Tibial artery (tissue), 4 donors: ENCODE measurements at regions not wholly inside any gene's neighbourhood (a gene's known extent, or its start where the extent isn't known, plus 50 kb on each side); places are given as distances from the start of the nearest gene placed in this dataset.
A peak's percentile ranks its signal among the peaks of the same experiment; 100 is the strongest.
"Not testable (repeated sequence)": the region's sequence is repeated elsewhere in the genome, so short reads cannot be mapped to it uniquely, and the experiment has no call there.

Experiments used
- DNase-seq, 2 donors: peaks; one replicate each; pipeline ENCODE4 v3.0.0-alpha.2; 2019
- H3K27ac ChIP-seq, 2 donors: fragments of 200-600 bp; sonication (generic) in 1 of 2; 1 replicate in 1 of 2; 2 replicates in 1 of 2; pipeline ENCODE4 v1.5.1; 2018 to 2019; ENCODE audit warnings: mild to moderate bottlenecking in 1 of 2
- H3K27me3 ChIP-seq, 2 donors: fragments of 200-600 bp; sonication (generic) in 1 of 2; one replicate each; pipeline versions ENCODE4 v1.5.1 to v1.6.0; 2016 to 2019
- H3K36me3 ChIP-seq, 3 donors: fragments of 200-600 bp; sonication (generic) in 2 of 3; one replicate each; pipeline ENCODE4 v1.5.1; 2016 to 2019; ENCODE audit warnings: mild to moderate bottlenecking in 2 of 3
- H3K4me1 ChIP-seq, 4 donors: fragments of 200-600 bp; sonication (generic) in 2 of 4; 1 replicate in 3 of 4; 2 replicates in 1 of 4; pipeline ENCODE4 v1.5.1; 2016 to 2019
- H3K4me3 ChIP-seq, 2 donors: fragments of 200-600 bp; sonication (generic) in 1 of 2; 1 replicate in 1 of 2; 2 replicates in 1 of 2; pipeline ENCODE4 v1.5.1; 2018 to 2019; ENCODE audit warnings: mild to moderate bottlenecking in 2 of 2
- H3K9me3 ChIP-seq, 3 donors: fragments of 200-600 bp; sonication (generic) in 1 of 3; one replicate each; pipeline ENCODE4 v1.5.1; 2016 to 2019
- CTCF ChIP-seq, 2 experiments: fragments of 200-600 bp in 1 of 2; fragments of 450-650 bp in 1 of 2; IDR thresholded peaks; one replicate each; pipeline ENCODE4 v1.5.1; 2017 to 2019; ENCODE audit warnings: antibody characterized with exemption in 2 of 2, mild to moderate bottlenecking in 1 of 2, moderate library complexity in 1 of 2
- intact Hi-C: fragments of 100-400 bp; cut with DNase I; formaldehyde crosslinking; loops from one replicate; pipeline ENCODE4 v1.15.0; 2023; ENCODE audit warnings: low total_unique reads

- intact Hi-C loops, H3K9me3 ChIP-seq, H3K4me1 ChIP-seq, H3K4me3 ChIP-seq, H3K36me3 ChIP-seq, DNase-seq, H3K27ac ChIP-seq: not testable (repeated sequence)
- peaks cover 0 to 19% of the 10 kb centered on the region in 2 donors for H3K27me3 ChIP-seq
These were observed 195.6 kb upstream of the ZNF469 start for GRCh38 chr16:88186889-88187870.

- intact Hi-C loops, H3K36me3 ChIP-seq, H3K4me1 ChIP-seq, DNase-seq, H3K27ac ChIP-seq, H3K4me3 ChIP-seq, H3K9me3 ChIP-seq: not testable (repeated sequence)
- peaks cover 0 to 19% of the 10 kb centered on the region in 2 donors for H3K27me3 ChIP-seq
These were observed 194.4 kb upstream of the ZNF469 start for GRCh38 chr16:88188171-88188895.

- H3K4me1 ChIP-seq, intact Hi-C loops, H3K27ac ChIP-seq, H3K36me3 ChIP-seq, H3K9me3 ChIP-seq, DNase-seq, H3K4me3 ChIP-seq: not testable (repeated sequence)
- peaks cover 0 to 19% of the 10 kb centered on the region in 2 donors for H3K27me3 ChIP-seq
These were observed 192.1 kb upstream of the ZNF469 start for GRCh38 chr16:88190592-88191095.

GRCh38 chr16:88191168-88191567, 191.6 kb upstream of the ZNF469 start:
- H3K9me3 ChIP-seq, DNase-seq, H3K4me3 ChIP-seq, H3K4me1 ChIP-seq, H3K36me3 ChIP-seq, intact Hi-C loops, H3K27ac ChIP-seq: not testable (repeated sequence)
- peaks cover 0 to 16% of the 10 kb centered on the region in 2 donors for H3K27me3 ChIP-seq

- H3K9me3 ChIP-seq: peaks cover 0 to 9% (median 0%) of the 10 kb centered on the region in 3 donors
- no peaks in the 10 kb centered on the region for H3K36me3 ChIP-seq
- H3K4me3 ChIP-seq: no peak overlapping the region
- intact Hi-C loops: no loop called here
- DNase-seq: no peak
- no peak for TF ChIP-seq CTCF (IDR thresholded peaks at IDR 0.05)
- no peaks in the 10 kb centered on the region for H3K4me1 ChIP-seq
- no peak overlapping the region for H3K27ac ChIP-seq
- peaks cover 0 to 11% of the 10 kb centered on the region in 2 donors for H3K27me3 ChIP-seq
These were observed 190.2 kb upstream of the ZNF469 start for GRCh38 chr16:88192601-88193000.

- H3K4me3 ChIP-seq, H3K27ac ChIP-seq, H3K9me3 ChIP-seq, H3K4me1 ChIP-seq, H3K36me3 ChIP-seq, H3K27me3 ChIP-seq: not testable (repeated sequence)
- intact Hi-C loops: loop anchor here (2.0 kb wide), 1 partner anchor 243 kb away; no protein-coding TSS in a partner anchor
- DNase-seq: peak; percentile 66 to 78
- TF ChIP-seq CTCF (IDR thresholded peaks at IDR 0.05): peak; percentile 61 to 75
These were observed 188.9 kb upstream of the ZNF469 start for GRCh38 chr16:88193706-88194396.
